Heart left ventricle (tissue), 13 donors: ENCODE measurements at regions not wholly inside any gene's neighbourhood (a gene's known extent, or its start where the extent isn't known, plus 50 kb on each side); places are given as distances from the start of the nearest gene placed in this dataset.

Source experiments
- POLR2A ChIP-seq, 2 donors: fragments of 450-650 bp; IDR thresholded peaks; one replicate each; pipeline ENCODE4 v1.6.1; 2017; ENCODE audit warnings: antibody characterized with exemption in 2 of 2, mild to moderate bottlenecking in 2 of 2, moderate library complexity in 2 of 2
- TF ChIP-seq, protein P1 (sequence below), 12 donors: fragments of 200-600 bp; sonication (generic) in 4 of 12; IDR thresholded peaks; one replicate each; pipeline versions ENCODE4 v1.5.0 to v1.8.0; 2018 to 2022; ENCODE audit warnings: antibody characterized with exemption in 12 of 12, mild to moderate bottlenecking in 5 of 12
- donor health status: ischemic (EF 13 %, LVEDD 7.1; RV severe dilation, severe dysfunction).
- donor health status: DM: no; HTN: yes; CAD: no.
- donor health status: DM: no; HTN: no; CAD: no.
- donor health status: ischemic (EF 25% LVEDD 6.9; RV normal size, moderate dysfunction).
- donor health status: ischemic (EF 25% LVEDD 5.7; RV mildly dilated, moderate dysfunction).
- donor health status: ischemic (EF 35%, LVEDD 5.7; RV mildly dilated, moderate dysfunction).
- donor health status: nonischemic (EF 11% LVEDD 7.7; RV severe dilation, severe dysfunction).
- donor health status: DM: yes; HTN: yes; CAD: no.
- donor health status: PGD.
- donor health status: ischemic (EF 29% LVEDD 5.4; RV normal size, mild dysfunction).
- donor health status: nonischemic (EF 23%, LVEDD 6.1; RV moderate dilation, normal function).

DNA sequence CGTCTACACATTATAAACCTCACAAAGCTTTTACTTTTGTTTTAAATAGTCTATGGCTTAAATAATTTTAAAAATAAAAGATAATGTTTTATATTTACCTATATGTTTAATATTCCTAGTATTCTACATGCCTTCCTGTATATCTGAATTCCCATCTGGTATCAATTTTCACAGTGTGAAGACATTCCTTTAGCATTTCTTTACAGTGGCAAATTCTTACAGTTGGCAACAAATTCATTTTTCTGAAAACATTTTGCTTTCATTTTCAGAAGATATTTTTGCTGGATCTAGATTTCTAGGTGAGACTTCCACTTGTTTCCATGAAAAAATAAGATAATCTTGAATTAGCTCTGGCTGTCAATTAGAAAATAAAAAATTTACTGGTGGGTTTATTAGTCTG lies 471.4 kb upstream of the NAALADL2 start:
- TF ChIP-seq, protein P1, sequence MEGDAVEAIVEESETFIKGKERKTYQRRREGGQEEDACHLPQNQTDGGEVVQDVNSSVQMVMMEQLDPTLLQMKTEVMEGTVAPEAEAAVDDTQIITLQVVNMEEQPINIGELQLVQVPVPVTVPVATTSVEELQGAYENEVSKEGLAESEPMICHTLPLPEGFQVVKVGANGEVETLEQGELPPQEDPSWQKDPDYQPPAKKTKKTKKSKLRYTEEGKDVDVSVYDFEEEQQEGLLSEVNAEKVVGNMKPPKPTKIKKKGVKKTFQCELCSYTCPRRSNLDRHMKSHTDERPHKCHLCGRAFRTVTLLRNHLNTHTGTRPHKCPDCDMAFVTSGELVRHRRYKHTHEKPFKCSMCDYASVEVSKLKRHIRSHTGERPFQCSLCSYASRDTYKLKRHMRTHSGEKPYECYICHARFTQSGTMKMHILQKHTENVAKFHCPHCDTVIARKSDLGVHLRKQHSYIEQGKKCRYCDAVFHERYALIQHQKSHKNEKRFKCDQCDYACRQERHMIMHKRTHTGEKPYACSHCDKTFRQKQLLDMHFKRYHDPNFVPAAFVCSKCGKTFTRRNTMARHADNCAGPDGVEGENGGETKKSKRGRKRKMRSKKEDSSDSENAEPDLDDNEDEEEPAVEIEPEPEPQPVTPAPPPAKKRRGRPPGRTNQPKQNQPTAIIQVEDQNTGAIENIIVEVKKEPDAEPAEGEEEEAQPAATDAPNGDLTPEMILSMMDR (IDR thresholded peaks at IDR 0.05) = no peak
- TF ChIP-seq POLR2A (IDR thresholded peaks at IDR 0.05) = no peak
